ENCODE measurements at regions not wholly inside any gene's neighbourhood (a gene's known extent, or its start where the extent isn't known, plus 50 kb on each side); places are given as distances from the start of the nearest gene placed in this dataset.

DNA sequence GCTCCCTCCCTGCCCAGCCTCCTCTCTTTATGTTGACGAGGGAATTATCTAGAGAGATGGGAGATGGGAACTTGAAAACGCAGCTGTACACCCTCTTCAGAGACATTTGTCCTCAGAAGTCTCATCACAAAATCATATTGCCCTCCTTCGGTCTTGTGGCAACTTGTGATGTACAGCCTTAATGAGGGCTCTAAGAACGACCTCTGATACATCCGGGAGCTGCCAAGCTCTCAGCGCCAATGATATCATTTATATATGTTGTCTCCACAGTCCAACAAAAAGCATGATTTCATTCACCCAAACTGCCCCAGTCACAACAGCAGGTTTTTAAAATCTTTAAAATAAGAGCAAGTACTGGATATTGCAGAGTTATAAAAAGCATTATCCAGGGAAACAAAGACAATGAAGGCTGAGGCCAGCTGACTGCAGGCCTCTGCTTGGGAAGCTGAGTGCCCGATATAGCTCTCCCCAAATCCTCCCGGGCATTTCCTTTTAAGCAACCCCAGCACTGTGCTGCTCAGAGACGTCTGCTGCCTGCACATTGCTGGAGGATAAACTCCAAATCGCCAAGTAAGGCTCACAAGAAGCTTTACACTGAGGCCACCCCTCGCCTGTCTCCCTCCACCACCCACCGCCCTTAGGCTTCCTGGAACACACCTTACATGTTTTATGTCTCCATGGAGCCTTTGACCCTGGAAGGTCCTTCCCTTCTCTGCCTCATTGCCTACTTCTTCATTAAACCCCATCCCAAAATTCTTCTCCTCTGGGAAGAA, 236.1 kb downstream of the C1orf94 start:
- H3K18ac ChIP-seq (ENCODE audit: insufficient read length, low read depth, low read length) = no peak overlapping the region
- no peak overlapping the region for H2BK5ac ChIP-seq (ENCODE audit: insufficient read length, low read length)
- H3K4me2 ChIP-seq (ENCODE audit: insufficient read depth, insufficient read length, low read length) = no peak overlapping the region
- Mint-ChIP-seq H3K36me3 (ENCODE audit: insufficient read depth in 1 of 3, low read depth in 3 of 3) (no peaks in the 10 kb centered on the region), H3K27ac (no peak overlapping the region), H3K27me3 (ENCODE audit: low read depth) (peaks cover 17% of the 10 kb centered on the region), H3K4me3 (no peak overlapping the region), H3K9me3 (no peaks in the 10 kb centered on the region), H3K4me1 (no peaks in the 10 kb centered on the region; a peak in 1 of 4 replicates)
- no peak overlapping the region for H4K91ac ChIP-seq (ENCODE audit: insufficient read length, low read depth, low read length)
- no CpG with 5 or more reads among the region's 12 CpGs for WGBS (ENCODE audit: extremely low coverage, insufficient read length, low lambda C conversion rate)
- H4K5ac ChIP-seq (ENCODE audit: insufficient read length, low read depth, low read length) = no peak overlapping the region
- no peak overlapping the region for H2AFZ ChIP-seq (ENCODE audit: low read length)
- no peak overlapping the region for H2AK5ac ChIP-seq (ENCODE audit: insufficient read length, low read length)
- no peak overlapping the region for H3K4ac ChIP-seq (ENCODE audit: low read depth, low read length)
- no peaks in the 10 kb centered on the region for H3K4me1 ChIP-seq (ENCODE audit: insufficient read depth, low read length)
- H2BK120ac ChIP-seq (ENCODE audit: low read depth, low read length, poor library complexity, severe bottlenecking) = no peak overlapping the region
- no peaks in the 10 kb centered on the region for H4K20me1 ChIP-seq (ENCODE audit: control insufficient read depth, insufficient read depth, insufficient read length)
- TF ChIP-seq, protein P1, sequence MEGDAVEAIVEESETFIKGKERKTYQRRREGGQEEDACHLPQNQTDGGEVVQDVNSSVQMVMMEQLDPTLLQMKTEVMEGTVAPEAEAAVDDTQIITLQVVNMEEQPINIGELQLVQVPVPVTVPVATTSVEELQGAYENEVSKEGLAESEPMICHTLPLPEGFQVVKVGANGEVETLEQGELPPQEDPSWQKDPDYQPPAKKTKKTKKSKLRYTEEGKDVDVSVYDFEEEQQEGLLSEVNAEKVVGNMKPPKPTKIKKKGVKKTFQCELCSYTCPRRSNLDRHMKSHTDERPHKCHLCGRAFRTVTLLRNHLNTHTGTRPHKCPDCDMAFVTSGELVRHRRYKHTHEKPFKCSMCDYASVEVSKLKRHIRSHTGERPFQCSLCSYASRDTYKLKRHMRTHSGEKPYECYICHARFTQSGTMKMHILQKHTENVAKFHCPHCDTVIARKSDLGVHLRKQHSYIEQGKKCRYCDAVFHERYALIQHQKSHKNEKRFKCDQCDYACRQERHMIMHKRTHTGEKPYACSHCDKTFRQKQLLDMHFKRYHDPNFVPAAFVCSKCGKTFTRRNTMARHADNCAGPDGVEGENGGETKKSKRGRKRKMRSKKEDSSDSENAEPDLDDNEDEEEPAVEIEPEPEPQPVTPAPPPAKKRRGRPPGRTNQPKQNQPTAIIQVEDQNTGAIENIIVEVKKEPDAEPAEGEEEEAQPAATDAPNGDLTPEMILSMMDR (conservative IDR thresholded peaks at IDR 0.05) = no peak
- no peak overlapping the region for H3K23ac ChIP-seq (ENCODE audit: insufficient read length, low read depth, low read length)
- H3K9me3 ChIP-seq (ENCODE audit: control insufficient read depth, low read depth, low read length) = no peaks in the 10 kb centered on the region
- no peaks in the 10 kb centered on the region for H3K79me1 ChIP-seq (ENCODE audit: insufficient read depth, low read depth, low read length, poor library complexity, severe bottlenecking)
- no peak overlapping the region for H2BK20ac ChIP-seq (ENCODE audit: low read depth, low read length, poor library complexity, severe bottlenecking)
- no peak overlapping the region for H3T11ph ChIP-seq (ENCODE audit: low read length)
- no peak overlapping the region for H3K56ac ChIP-seq (ENCODE audit: insufficient read length, low read depth, low read length)
- no peak overlapping the region for H3K14ac ChIP-seq (ENCODE audit: insufficient read depth, low read length)
- H3K27me3 ChIP-seq (ENCODE audit: insufficient read depth, low read length) = peaks cover 2% of the 10 kb centered on the region
- H3K79me2 ChIP-seq (ENCODE audit: insufficient read depth, low read length) = 0 out of 2 replicates have a peak, but pooled peaks cover 2% of the 10 kb centered on the region
- H3K27ac ChIP-seq (ENCODE audit: insufficient read length, low read depth, low read length) = no peak overlapping the region
- H3K23me2 ChIP-seq (ENCODE audit: insufficient read length, low read depth, low read length, poor library complexity, severe bottlenecking) = no peaks in the 10 kb centered on the region
- DNase-seq = no peak
- H3K9ac ChIP-seq (ENCODE audit: extremely low read depth, insufficient read length, low read length) = no peak overlapping the region
- no peak overlapping the region for H4K8ac ChIP-seq (replicated peaks; ENCODE audit: insufficient read length, low read depth, low read length)
- H2BK15ac ChIP-seq (ENCODE audit: low read depth, low read length) = no peak overlapping the region
- no peak overlapping the region for H2BK12ac ChIP-seq (ENCODE audit: insufficient read length, low read depth, low read length)

Data from H9 (cell line).